ENCODE measurements at regions not wholly inside any gene's neighbourhood (a gene's known extent, or its start where the extent isn't known, plus 50 kb on each side); places are given as distances from the start of the nearest gene placed in this dataset.
A peak's percentile ranks its signal among the peaks of the same experiment; 100 is the strongest.

GRCh38 chr6:51108563-51109234 lies 290.0 kb downstream of the TFAP2B start:
- Histone ChIP-seq H3K27me3 (ENCODE audit: control insufficient read depth in 3 of 3, insufficient read depth in 3 of 3, low read length in 2 of 3) (no peaks in the 10 kb centered on the region), H3K36me3 (ENCODE audit: control insufficient read depth in 4 of 4, insufficient read depth in 4 of 4, low read length in 4 of 4) (no peaks in the 10 kb centered on the region), H3K9ac (ENCODE audit: insufficient read depth in 1 of 2, low read length in 2 of 2) (no peak overlapping the region), H3K9me3 (ENCODE audit: control insufficient read depth in 4 of 4, insufficient read depth in 3 of 4, low read length in 3 of 4) (peaks cover 0 to 1% (median 0%) of the 10 kb centered on the region in 4 donors), H3K4me1 (ENCODE audit: control insufficient read depth in 5 of 5, insufficient read depth in 5 of 5, low read length in 5 of 5) (no peaks in the 10 kb centered on the region), H3K4me3 (no peak overlapping the region), H3K27ac (ENCODE audit: low read depth in 1 of 2, low read length in 1 of 2) (no peak overlapping the region)
- DNase-seq (no peak), ATAC-seq (ENCODE audit: insufficient read depth, low FRiP score) (no peak)
- WGBS, 2 donors = 83 to 88% methylated on average over 4 of the region's 4 CpGs
- no peak for TF ChIP-seq CTCF (IDR thresholded peaks at IDR 0.05; ENCODE audit: control extremely low read depth, extremely low read depth)

GRCh38 chr6:51112731-51113130 lies 294.1 kb downstream of the TFAP2B start:
- H3K27ac ChIP-seq (ENCODE audit: low read depth in 1 of 2, low read length in 1 of 2) = no peak overlapping the region
- no peaks in the 10 kb centered on the region for H3K9me3 ChIP-seq (ENCODE audit: control insufficient read depth in 4 of 4, insufficient read depth in 3 of 4, low read length in 3 of 4)
- no peaks in the 10 kb centered on the region for H3K4me1 ChIP-seq (ENCODE audit: control insufficient read depth in 5 of 5, insufficient read depth in 5 of 5, low read length in 5 of 5)
- H3K9ac ChIP-seq (ENCODE audit: insufficient read depth in 1 of 2, low read length in 2 of 2) = no peak overlapping the region
- no peaks in the 10 kb centered on the region for H3K36me3 ChIP-seq (ENCODE audit: control insufficient read depth in 4 of 4, insufficient read depth in 4 of 4, low read length in 4 of 4)
- H3K27me3 ChIP-seq (ENCODE audit: control insufficient read depth in 3 of 3, insufficient read depth in 3 of 3, low read length in 2 of 3) = no peaks in the 10 kb centered on the region
- no peak for TF ChIP-seq CTCF (IDR thresholded peaks at IDR 0.05; ENCODE audit: control extremely low read depth, extremely low read depth)
- DNase-seq (peak in 1 of 3 donors; percentile 15), ATAC-seq (ENCODE audit: insufficient read depth, low FRiP score) (no peak)
- WGBS, 2 donors = 58 to 73% methylated on average over 5 of the region's 5 CpGs
- H3K4me3 ChIP-seq = no peak overlapping the region

- Histone ChIP-seq H3K4me1 (ENCODE audit: control insufficient read depth in 5 of 5, insufficient read depth in 5 of 5, low read length in 5 of 5) (no peaks in the 10 kb centered on the region), H3K27ac (ENCODE audit: low read depth in 1 of 2, low read length in 1 of 2) (no peak overlapping the region), H3K36me3 (ENCODE audit: control insufficient read depth in 4 of 4, insufficient read depth in 4 of 4, low read length in 4 of 4) (no peaks in the 10 kb centered on the region), H3K27me3 (ENCODE audit: control insufficient read depth in 3 of 3, insufficient read depth in 3 of 3, low read length in 2 of 3) (no peaks in the 10 kb centered on the region), H3K9me3 (ENCODE audit: control insufficient read depth in 4 of 4, insufficient read depth in 3 of 4, low read length in 3 of 4) (no peaks in the 10 kb centered on the region), H3K4me3 (no peak overlapping the region), H3K9ac (ENCODE audit: insufficient read depth in 1 of 2, low read length in 2 of 2) (no peak overlapping the region)
- no peak for ATAC-seq (ENCODE audit: insufficient read depth, low FRiP score)
- no peak for DNase-seq
- WGBS, 2 donors = 69 to 85% methylated on average over 3 of the region's 3 CpGs
- no peak for TF ChIP-seq CTCF (IDR thresholded peaks at IDR 0.05; ENCODE audit: control extremely low read depth, extremely low read depth)
Measured at GRCh38 chr6:51116723-51117122, 298.1 kb downstream of the TFAP2B start.

GRCh38 chr6:51118792-51119191 lies 300.1 kb downstream of the TFAP2B start:
- Histone ChIP-seq H3K27ac (ENCODE audit: low read depth in 1 of 2, low read length in 1 of 2) (no peak overlapping the region), H3K4me3 (no peak overlapping the region), H3K27me3 (ENCODE audit: control insufficient read depth in 3 of 3, insufficient read depth in 3 of 3, low read length in 2 of 3) (no peaks in the 10 kb centered on the region), H3K4me1 (ENCODE audit: control insufficient read depth in 5 of 5, insufficient read depth in 5 of 5, low read length in 5 of 5) (no peaks in the 10 kb centered on the region), H3K9me3 (ENCODE audit: control insufficient read depth in 4 of 4, insufficient read depth in 3 of 4, low read length in 3 of 4) (no peaks in the 10 kb centered on the region), H3K9ac (ENCODE audit: insufficient read depth in 1 of 2, low read length in 2 of 2) (no peak overlapping the region), H3K36me3 (ENCODE audit: control insufficient read depth in 4 of 4, insufficient read depth in 4 of 4, low read length in 4 of 4) (no peaks in the 10 kb centered on the region)
- DNase-seq (no peak), ATAC-seq (ENCODE audit: insufficient read depth, low FRiP score) (no peak)
- TF ChIP-seq CTCF (IDR thresholded peaks at IDR 0.05; ENCODE audit: control extremely low read depth, extremely low read depth) = no peak
- WGBS, 2 donors = 82 to 93% methylated on average over 3 of the region's 3 CpGs
